ENCODE measurements at regions not wholly inside any gene's neighbourhood (a gene's known extent, or its start where the extent isn't known, plus 50 kb on each side); places are given as distances from the start of the nearest gene placed in this dataset.

- no peak for DNase-seq
- intact Hi-C loops (cut with DNase I) = no loop called here
These were observed 50.3 kb upstream of the FNDC1 start for GRCh38 chr6:159118924-159119323.

GRCh38 chr6:159117563-159117962 lies 51.6 kb upstream of the FNDC1 start:
- intact Hi-C loops (cut with DNase I) = no loop called here
- DNase-seq = no peak

GRCh38 chr6:159117046-159117445 lies 52.2 kb upstream of the FNDC1 start:
- no peak for DNase-seq
- intact Hi-C loops (cut with DNase I) = no loop called here

- intact Hi-C loops (cut with DNase I) = no loop called here
- DNase-seq = no peak
These were observed 52.9 kb upstream of the FNDC1 start for GRCh38 chr6:159116343-159116742.

- intact Hi-C loops (cut with DNase I) = no loop called here
- no peak for DNase-seq
These were observed 54.6 kb upstream of the FNDC1 start for GRCh38 chr6:159114569-159114968.

GRCh38 chr6:159113223-159113622 lies 56.0 kb upstream of the FNDC1 start:
- intact Hi-C loops (cut with DNase I) = no loop called here
- DNase-seq = no peak

DNA sequence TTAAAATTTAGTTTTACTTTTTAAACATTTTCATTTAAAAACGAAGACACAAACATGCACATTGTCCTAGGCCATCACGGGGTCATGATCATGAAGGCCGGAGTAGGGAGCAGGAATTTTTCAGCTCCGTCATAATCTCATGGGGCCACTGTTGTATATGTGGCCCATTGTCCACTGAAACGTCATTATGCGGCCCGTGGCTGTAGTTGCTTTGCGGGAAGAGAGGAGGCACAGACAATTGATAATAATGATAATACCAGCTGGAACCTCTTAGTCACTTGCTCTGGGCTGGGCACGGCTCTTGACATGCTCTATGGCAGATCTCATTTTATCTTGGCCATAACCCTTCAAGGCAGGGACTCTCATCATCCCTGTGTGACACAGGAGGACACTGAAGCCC lies 56.5 kb upstream of the FNDC1 start:
- intact Hi-C loops (cut with DNase I) = no loop called here
- no peak for DNase-seq

DNA sequence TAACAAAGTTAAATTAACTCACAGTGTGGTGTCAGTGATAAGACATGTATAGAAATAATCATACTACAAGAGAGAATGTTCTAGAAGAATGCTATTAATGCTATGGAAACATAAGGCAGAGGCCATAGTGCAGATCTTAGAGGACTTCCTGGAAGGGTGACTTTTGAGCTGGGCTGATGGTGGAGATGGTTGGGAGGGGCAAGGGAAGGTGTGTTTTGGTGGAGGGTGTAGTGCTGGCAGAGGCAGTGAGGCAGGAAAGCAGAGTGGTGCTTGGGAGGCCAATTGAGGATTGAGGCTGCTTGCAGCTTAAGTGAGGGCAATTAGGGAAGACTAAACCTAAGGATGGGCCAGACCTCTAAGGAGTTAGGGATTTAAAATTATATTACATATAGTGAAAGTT lies 58.5 kb upstream of the FNDC1 start:
- DNase-seq = no peak
- intact Hi-C loops (cut with DNase I) = no loop called here

GRCh38 chr6:159110013-159110412 lies 59.2 kb upstream of the FNDC1 start:
- DNase-seq = no peak
- intact Hi-C loops (cut with DNase I) = no loop called here

DNA sequence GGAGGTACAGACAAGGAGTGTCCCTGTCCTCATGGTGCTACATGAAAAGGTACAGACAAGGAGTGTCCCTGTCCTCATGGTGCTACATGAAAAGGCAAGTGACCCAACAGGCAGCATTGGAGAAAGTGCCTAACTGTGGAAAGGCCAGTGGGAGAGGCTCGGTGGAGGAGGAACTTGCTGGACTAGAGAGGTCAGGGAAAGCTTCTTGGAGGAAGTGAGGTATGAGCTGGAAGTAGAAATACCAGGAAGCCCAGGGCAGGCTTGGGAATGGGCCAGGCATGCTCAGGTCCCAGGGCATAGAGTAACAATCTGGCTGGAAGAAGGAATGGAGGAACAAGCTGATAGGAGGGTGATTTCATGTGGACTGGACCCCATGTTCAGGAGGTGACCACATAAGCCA lies 59.8 kb upstream of the FNDC1 start:
- intact Hi-C loops (cut with DNase I) = loop anchor here (10.0 kb wide), 1 partner anchor 105 kb away; the partner anchor contains the start of gene RSPH3
- DNase-seq = no peak

- intact Hi-C loops (cut with DNase I) = loop anchor here (10.0 kb wide), 1 partner anchor 104 kb away; the partner anchor contains the start of gene RSPH3
- no peak for DNase-seq
These were observed 60.7 kb upstream of the FNDC1 start for GRCh38 chr6:159108426-159108985.

DNA sequence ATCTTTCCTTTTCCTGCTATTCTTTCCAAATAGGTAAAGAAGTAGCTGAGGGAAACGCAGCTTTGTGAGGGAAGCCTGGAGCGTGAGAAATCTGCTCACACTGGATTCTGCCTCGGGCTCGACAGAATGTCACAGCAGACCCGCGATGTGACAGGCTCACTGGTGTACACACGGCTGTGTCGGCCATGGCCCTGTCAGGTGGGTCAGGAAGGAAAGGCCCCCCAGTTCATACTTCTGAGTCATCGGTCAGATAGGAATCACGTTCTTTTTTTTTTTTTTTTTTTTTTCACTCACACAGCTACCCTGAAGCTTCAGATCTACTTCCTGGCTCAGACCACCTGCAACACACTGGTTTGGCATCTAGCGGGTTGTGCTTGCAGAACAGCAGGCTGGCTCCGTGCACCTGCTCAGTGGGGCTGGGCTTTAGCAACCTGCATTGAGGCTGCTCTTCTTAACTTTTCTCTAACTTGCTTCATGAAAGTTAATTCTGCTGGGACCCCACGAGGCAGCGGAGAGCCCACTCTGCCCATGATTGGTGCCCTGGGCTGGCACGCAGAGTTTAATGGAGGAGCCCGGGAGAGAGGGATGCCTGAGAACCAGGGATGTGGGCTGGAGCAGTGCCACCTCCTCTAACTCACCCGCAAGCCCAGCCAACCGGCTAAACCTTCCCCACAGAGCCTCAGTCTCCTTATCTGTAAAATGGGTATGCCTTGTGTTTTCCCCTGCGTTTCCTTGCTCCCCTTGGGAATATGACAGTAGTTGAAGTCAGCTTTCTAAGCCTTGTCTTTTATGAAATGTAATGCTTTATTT lies 61.5 kb upstream of the FNDC1 start:
- intact Hi-C loops (cut with DNase I) = loop anchor here (10.0 kb wide), 1 partner anchor 103 kb away; the partner anchor contains the start of gene RSPH3
- DNase-seq = no peak

DNA sequence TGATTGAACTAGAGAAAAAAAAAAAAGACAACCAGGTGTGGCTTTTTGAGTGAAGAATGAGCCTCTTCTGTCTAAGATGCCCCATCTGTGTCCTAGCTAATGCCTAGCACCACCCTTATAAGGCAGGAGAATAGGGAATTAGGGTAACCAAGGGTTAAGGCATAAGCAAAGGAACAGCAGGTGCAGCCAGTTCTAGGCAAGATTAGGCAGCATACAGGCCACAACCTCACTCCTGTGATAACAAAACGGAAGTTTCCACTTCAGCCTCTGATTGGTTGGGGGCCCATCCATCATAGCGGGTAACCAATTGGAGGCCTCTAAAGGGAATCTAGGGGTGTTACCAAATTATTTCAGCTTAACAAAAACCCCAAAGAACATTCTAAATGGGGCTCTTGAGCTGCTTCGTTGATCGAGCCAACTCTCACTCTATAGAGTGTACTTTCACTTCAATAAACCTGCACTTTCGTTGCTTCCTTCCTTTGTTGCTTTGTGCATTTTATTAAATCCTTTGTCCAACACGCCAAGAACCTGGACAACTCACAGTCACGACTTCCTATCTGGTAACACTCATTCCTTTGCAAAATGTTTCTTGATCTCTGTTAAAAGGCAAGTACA lies 61.9 kb upstream of the TAGAP start:
- peak in 8 of 10 donors; percentile 53 to 95 (median 78) for DNase-seq
- intact Hi-C loops (cut with DNase I) = loop anchor here (10.0 kb wide), 1 partner anchor 102 kb away; the partner anchor contains the start of gene RSPH3

DNA sequence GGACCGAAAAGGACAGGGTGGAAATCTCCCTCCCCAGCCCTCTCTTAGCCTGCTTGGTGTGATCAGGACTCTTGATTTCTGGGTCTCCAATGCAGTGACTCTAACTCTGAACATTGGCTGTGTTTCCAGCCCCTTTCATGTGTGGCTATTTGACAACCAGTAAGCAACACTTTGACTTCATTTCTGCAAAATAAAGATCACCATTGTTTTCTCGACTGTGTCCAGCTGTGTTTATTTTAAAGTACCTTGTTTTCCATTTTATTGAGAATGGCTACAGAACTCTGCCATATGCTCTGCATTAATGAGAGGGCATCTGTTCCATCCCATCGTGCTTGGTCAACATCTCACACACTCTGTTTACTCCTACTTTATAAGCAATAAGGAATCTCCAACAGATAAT lies 60.9 kb upstream of the TAGAP start:
- DNase-seq = no peak
- intact Hi-C loops (cut with DNase I) = loop anchor here (10.0 kb wide), 1 partner anchor 101 kb away; the partner anchor contains the start of gene RSPH3

DNA sequence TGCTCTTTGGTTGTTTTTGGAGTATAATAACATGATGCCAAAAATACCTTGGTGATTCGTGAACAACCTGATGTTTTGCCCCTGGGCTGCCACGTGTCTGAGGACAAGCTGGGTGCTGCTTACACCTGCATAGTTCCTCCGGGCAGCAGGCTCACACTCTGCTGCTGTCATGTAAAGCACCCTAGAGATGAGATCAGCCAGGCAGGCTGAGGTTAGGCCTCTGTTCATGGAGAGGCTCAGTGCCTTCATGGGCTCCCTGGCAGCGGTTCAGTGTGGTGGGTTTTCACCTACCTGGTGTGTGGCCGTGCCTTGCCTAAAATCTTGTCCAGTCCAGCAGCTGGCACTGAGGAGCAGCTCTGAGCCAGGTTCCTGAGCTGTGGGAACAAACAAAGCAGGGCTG lies 60.1 kb upstream of the TAGAP start:
- no peak for DNase-seq
- intact Hi-C loops (cut with DNase I) = loop anchor here (1.0 to 10.0 kb wide), 2 partner anchors 63 to 100 kb away; partner anchors contain the start of gene RSPH3

DNA sequence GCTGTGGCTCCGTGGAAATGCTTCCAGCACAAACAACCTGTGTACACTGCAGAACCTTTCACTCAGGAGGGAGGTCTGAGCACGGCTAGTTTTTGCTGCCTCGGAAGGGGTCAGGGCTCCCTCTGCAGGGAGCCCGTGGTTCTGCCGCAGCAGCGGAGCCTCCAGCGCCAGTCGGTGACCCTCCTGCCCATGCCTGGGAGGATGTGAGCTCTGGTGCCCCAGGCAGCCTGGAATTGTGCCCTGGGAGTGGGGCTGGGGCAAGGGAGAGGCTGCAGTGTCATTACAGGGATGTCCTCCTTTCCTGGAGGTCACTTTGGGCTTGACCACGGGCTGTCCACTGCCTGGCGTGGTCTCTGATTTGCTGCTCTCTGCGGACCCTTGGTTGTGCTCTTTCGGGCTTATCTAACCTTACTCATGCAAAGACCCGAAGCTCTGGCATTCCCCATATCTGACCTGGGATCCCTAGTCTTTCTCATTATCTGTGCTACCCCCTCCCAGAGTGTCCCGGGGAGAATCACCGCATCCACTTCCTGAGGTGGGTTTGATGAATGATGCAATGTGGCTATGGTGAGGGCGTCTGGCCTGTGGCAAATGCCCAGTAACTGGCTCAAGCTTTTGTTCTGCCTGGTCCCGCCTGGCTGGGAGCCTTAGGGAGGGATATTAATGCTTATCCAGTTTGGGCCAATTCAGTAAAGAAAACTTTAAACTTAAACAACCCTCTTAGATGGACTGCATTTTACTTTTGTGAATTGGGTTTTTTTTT lies 59.6 kb upstream of the TAGAP start:
- intact Hi-C loops (cut with DNase I) = loop anchor here (1.0 to 10.0 kb wide), 2 partner anchors 62 to 100 kb away; partner anchors contain the start of gene RSPH3
- peak; percentile 33 to 93 (median 62) for DNase-seq

- intact Hi-C loops (cut with DNase I) = loop anchor here (1.0 to 10.0 kb wide), 2 partner anchors 61 to 99 kb away; partner anchors contain the start of gene RSPH3
- no peak for DNase-seq
These were observed 58.8 kb upstream of the TAGAP start for GRCh38 chr6:159103396-159104162.

- intact Hi-C loops (cut with DNase I) = loop anchor here (10.0 kb wide), 1 partner anchor 98 kb away; the partner anchor contains the start of gene RSPH3
- no peak for DNase-seq
These were observed 57.8 kb upstream of the TAGAP start for GRCh38 chr6:159102373-159103160.

DNA sequence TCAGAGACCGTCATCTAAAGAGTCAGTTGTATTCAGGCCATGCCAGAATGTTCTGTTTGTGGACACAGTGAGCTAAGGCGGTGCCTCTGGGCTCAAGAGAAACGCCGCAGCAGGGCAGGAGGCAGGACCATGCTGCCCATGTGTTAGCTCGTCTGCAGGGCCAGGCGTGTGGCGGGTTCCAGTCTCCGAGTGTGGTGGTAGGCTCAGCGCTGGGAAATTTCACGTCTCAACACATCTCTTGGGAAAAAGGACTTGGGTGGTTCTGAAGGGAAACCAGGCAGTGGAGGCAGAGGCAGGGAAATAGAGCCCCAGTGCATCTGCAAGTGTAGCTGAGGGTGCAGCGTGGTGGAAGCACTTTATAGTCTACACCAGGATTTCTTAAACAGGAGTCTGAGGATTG lies 56.9 kb upstream of the TAGAP start:
- intact Hi-C loops (cut with DNase I) = loop anchor here (10.0 kb wide), 1 partner anchor 97 kb away; the partner anchor contains the start of gene RSPH3
- DNase-seq = no peak
